Endothelial cell (in vitro differentiated cells): ENCODE measurements at regions not wholly inside any gene's neighbourhood (a gene's known extent, or its start where the extent isn't known, plus 50 kb on each side); places are given as distances from the start of the nearest gene placed in this dataset.

Experiments
- DNase-seq: peaks from one replicate; pipeline ENCODE4 v3.0.0; 2021; ENCODE audit warnings: low spot score
- H3K27ac Mint-ChIP-seq: one replicate; pipeline ENCODE4 v1.8.0; 2021; ENCODE audit warnings: mixed read lengths, inconsistent platforms; ENCODE audit not compliant: unreplicated experiment
- H3K27me3 Mint-ChIP-seq: one replicate; pipeline ENCODE4 v1.8.0; 2021; ENCODE audit warnings: mild to moderate bottlenecking, moderate library complexity, mixed read lengths, inconsistent platforms; ENCODE audit not compliant: unreplicated experiment
- H3K36me3 Mint-ChIP-seq: one replicate; pipeline ENCODE4 v1.8.0; 2021; ENCODE audit warnings: mild to moderate bottlenecking, low read depth, mixed read lengths, inconsistent platforms; ENCODE audit not compliant: unreplicated experiment
- H3K4me1 Mint-ChIP-seq: one replicate; pipeline ENCODE4 v1.8.0; 2021; ENCODE audit warnings: mild to moderate bottlenecking, mixed read lengths, inconsistent platforms; ENCODE audit not compliant: unreplicated experiment
- H3K4me3 Mint-ChIP-seq: one replicate; pipeline ENCODE4 v1.8.0; 2021; ENCODE audit warnings: mild to moderate bottlenecking, mixed read lengths, inconsistent platforms; ENCODE audit not compliant: unreplicated experiment
- H3K9me3 Mint-ChIP-seq: one replicate; pipeline ENCODE4 v1.8.0; 2021; ENCODE audit warnings: mixed read lengths, inconsistent platforms; ENCODE audit not compliant: unreplicated experiment
- CTCF ChIP-seq: fragments of 200-600 bp; sonication (generic); IDR thresholded peaks from one replicate; pipeline ENCODE4 v1.5.0; 2021; ENCODE audit warnings: antibody characterized with exemption; ENCODE audit not compliant: unreplicated experiment

DNA sequence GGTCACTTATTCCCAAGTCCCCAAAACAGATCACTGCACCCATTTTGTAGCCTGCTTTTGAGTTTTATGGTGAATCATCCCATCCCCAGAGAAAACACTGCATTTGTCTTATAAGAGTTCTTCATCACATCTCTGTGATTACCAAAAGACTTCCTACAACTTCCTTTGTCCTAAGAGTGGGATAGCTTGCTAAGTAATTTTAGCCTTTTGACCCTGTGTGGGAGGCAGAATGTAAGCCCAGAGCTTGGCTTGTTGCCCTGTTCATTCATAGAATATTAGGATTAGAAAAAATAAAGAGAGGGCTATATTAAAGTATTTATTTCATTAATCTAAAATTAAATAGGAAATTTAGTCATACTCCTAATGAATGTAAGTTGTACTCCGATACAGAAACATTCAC, 213.3 kb downstream of the MZT1 start:
- H3K9me3 Mint-ChIP-seq, result no peaks in the 10 kb centered on the region
- DNase-seq, result no peak
- no peak overlapping the region for H3K4me3 Mint-ChIP-seq
- H3K36me3 Mint-ChIP-seq, result no peaks in the 10 kb centered on the region
- no peak for TF ChIP-seq CTCF
- no peaks in the 10 kb centered on the region for H3K4me1 Mint-ChIP-seq
- no peak overlapping the region for H3K27ac Mint-ChIP-seq
- no peaks in the 10 kb centered on the region for H3K27me3 Mint-ChIP-seq

DNA sequence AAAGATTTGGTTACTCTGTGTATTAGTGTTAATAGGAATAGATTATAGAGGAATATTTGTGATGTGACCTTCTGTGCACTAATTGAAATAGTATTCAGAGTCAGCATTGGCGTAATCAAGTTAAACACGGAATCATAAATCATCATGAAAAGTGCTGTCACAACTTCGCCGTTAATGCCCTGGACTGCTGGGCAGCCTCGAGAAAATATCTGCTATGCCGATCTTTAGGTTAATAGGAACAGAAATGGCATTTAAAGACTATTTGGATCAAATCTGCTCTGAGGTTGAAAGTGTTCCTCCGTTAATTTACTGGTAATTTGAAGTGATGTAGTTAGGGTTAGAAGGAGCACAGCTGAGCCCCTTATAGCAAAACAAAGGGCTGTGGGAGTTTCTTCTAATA, 219.0 kb downstream of the MZT1 start:
- Mint-ChIP-seq H3K9me3 (no peaks in the 10 kb centered on the region), H3K27me3 (no peaks in the 10 kb centered on the region), H3K36me3 (no peaks in the 10 kb centered on the region), H3K27ac (no peak overlapping the region), H3K4me1 (peaks cover 15% of the 10 kb centered on the region), H3K4me3 (no peak overlapping the region)
- no peak for DNase-seq
- TF ChIP-seq CTCF, result no peak

DNA sequence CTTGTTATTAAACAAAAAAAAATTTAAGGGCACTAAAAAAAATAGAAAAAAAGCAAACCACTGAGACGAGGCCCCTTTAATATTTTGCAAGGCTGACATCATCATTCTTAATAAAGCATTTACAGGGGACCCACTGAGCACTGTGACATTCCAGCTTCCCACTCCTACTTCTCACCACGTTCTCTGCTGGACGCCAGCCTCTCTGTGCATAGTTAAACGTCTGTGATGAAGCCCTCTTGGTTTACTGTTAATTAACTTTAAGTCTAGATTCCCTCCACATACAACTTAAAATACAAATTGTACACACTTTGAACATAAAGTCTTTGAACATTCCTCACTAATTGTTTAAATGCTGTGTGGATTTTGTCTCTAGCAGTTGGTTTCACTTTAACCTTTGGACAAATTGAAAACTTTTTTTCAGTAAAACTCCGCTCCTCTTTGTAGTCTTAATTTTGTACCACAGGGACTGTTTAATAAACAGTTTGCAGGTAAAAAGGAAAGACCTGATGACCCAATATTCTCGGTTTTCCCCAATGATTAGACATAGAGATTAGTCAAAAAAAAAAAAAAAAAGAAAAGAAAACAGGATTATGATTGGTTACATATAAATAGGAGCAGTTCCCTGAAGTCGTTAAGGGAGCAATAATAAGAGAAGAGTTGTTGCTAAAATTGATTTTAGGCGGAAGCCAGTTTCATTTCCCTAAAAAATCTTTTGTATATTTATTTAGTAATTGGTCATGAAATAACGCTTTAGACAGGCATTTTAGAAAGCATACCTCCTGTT, 219.8 kb downstream of the MZT1 start:
- Mint-ChIP-seq H3K4me1 (peaks cover 18% of the 10 kb centered on the region), H3K27ac (no peak overlapping the region), H3K36me3 (no peaks in the 10 kb centered on the region), H3K27me3 (no peaks in the 10 kb centered on the region), H3K4me3 (no peak overlapping the region), H3K9me3 (no peaks in the 10 kb centered on the region)
- no peak for DNase-seq
- TF ChIP-seq CTCF, result no peak

DNA sequence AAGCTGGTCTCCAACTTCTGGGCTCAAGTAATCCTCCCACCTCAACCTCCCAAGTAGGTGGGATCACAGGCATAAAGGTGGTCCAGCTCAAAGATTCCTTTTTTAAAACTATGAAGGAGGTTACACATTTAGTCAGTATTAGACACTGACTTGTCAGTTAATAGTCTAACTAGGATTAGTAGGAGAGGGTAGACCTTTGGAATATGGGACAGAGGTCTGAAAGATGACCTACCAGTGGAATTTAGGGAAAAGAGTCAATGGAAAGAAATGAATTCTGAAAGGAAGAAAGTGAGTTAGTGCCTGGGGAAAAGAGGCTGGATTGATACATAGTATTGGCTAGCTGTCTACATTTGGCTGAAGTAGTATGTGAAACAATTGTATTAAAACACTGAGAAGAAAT, 220.7 kb downstream of the MZT1 start:
- no peak for DNase-seq
- no peaks in the 10 kb centered on the region for H3K36me3 Mint-ChIP-seq
- H3K27me3 Mint-ChIP-seq, result no peaks in the 10 kb centered on the region
- TF ChIP-seq CTCF, result no peak
- no peak overlapping the region for H3K4me3 Mint-ChIP-seq
- H3K9me3 Mint-ChIP-seq, result no peaks in the 10 kb centered on the region
- peaks cover 18% of the 10 kb centered on the region for H3K4me1 Mint-ChIP-seq
- no peak overlapping the region for H3K27ac Mint-ChIP-seq

DNA sequence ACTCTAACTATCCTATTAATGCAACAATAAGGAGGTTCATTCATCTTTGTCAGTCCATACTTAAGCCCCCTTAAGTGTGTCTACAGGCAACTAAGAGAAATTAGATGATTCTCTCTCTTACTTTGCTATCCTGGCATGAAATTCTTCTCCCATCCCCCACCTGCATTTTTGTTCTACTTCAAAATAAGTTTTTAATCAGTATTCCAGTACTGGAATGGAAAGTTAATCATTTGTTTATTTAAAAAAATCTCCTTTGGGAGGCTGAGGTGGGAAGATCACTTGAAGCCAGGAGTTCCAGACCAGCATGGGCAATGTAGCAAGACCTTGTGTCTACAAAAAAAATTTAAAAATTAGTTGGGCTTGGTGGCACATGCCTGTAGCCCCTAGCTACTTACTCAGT, 222.1 kb downstream of the MZT1 start:
- Mint-ChIP-seq H3K4me1 (peaks cover 18% of the 10 kb centered on the region), H3K9me3 (no peaks in the 10 kb centered on the region), H3K4me3 (no peak overlapping the region), H3K36me3 (no peaks in the 10 kb centered on the region), H3K27me3 (no peaks in the 10 kb centered on the region), H3K27ac (no peak overlapping the region)
- no peak for TF ChIP-seq CTCF
- DNase-seq, result no peak
